ENCODE measurements at regions not wholly inside any gene's neighbourhood (a gene's known extent, or its start where the extent isn't known, plus 50 kb on each side); places are given as distances from the start of the nearest gene placed in this dataset.
"Not testable (repeated sequence)": the region's sequence is repeated elsewhere in the genome, so short reads cannot be mapped to it uniquely, and the experiment has no call there.

DNA sequence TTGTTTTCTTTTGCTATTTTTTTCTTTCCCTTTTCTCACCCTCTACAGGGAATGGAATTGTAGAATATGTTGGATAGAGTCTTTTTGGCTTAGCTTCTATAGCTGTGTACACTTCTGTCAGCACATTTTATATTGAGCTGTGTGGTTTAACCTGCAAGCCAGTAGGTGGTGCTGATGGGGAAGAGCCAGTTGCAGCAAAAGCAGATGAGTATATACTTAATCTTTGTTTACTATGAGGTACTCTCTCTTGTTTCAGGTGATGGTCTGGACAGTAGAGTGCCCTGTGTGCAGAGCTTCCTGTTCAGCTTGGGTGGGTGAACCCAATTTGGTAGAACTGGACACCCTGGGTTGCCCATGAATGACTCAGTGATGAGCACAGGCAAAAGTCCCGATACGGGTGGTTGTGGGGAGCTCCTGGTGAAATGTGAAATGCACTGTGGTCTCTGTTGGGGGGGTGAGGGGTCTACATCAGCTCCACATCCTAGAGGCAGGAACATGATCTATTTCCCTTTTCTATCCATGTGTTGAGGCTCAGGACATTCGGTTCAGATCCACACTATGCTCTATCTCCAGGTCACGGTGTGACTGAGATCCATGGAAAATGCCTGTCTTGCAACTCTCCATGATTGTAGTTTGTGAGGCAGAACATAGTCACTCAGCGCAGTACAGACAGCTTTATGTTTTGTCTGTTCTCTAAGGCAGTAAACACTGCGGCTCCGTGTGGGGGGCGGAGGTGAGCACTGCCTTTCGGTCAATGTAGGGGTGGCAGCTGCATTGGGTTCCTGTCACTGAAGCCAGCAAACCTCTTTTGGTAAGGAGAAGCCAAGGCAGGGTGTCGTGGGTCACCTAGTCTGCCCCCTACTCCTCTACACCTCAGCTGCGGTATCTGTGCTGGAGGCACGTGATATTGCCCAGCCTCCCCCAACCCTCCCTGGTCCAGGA is 353.2 kb downstream of the PRR16 start:
- FAIRE-seq, result no peak

DNA sequence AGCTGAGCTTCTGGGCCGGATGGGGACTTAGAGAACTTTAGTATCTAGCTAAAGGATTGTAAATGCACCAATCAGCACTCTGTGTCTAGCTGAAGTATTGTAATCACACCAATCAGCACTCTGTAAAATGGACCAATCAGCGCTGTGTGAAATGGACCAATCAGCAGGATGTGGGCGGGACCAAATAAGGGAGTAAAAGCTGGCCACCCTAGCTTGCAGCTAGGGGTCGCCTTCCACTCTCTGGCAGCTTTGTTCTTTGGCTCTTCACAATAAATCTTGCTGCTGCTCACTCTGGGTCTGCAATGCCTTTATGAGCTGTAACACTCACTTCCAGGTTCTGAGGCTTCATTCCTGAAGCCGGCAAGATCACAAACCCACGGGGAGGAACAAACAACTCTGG is 354.0 kb downstream of the PRR16 start:
- no peak for FAIRE-seq

DNA sequence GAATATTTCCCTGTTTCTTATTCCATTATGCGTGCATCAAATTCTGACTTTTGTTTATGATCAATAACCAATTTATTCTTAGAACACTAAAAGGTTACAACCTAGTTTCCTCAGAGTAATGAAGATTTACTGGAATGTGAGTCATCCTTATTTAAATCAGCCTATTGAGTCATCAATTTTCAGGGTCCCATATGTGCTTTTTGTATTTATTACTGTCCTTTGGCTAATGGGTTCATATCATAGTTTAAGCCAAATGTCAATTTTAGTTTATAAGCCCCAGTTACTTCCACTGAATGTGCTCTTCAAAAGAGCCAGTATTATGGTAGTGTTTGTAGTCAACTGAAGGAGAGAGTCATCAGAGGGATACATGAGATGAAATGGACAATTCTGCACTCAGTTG is 359.2 kb downstream of the PRR16 start:
- no peak for FAIRE-seq

DNA sequence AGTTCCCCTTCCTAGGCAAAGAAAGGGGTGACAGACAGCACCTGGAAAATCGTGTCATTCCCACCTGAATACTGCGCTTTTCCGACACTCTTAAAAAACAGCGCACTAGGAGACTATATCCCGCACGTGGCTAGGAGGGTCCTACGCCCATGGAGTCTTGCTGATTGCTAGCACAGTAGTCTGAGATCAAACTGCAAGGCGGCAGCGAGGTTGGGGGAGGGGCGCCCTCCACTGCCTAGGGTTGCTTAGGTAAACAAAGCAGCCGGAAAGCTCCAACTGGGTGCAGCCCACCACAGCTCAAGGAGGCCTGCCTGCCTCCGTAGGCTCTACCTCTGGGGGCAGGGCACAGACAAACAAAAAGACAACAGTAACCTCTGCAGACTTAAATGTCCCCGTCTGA is 367.5 kb downstream of the PRR16 start:
- FAIRE-seq, result not testable (repeated sequence)

DNA sequence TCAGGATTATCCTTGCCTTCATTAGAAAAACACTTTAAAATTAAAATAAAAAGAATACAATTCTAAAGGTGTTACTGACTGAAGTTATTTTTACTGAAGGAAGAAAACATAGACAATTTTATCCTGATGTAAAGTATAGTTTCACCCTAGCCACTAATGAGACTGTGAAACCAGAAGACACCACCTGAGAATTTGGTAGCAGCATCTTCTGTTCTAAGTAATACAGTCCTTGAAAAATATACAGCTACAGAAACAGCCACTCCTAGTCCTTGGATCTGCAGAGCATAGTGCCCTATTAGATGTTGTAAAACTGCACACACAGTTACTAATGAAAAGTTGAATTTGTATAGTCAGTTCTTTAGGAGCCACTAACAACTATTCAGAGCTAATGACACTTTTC is 377.7 kb downstream of the PRR16 start:
- no peak for FAIRE-seq

DNA sequence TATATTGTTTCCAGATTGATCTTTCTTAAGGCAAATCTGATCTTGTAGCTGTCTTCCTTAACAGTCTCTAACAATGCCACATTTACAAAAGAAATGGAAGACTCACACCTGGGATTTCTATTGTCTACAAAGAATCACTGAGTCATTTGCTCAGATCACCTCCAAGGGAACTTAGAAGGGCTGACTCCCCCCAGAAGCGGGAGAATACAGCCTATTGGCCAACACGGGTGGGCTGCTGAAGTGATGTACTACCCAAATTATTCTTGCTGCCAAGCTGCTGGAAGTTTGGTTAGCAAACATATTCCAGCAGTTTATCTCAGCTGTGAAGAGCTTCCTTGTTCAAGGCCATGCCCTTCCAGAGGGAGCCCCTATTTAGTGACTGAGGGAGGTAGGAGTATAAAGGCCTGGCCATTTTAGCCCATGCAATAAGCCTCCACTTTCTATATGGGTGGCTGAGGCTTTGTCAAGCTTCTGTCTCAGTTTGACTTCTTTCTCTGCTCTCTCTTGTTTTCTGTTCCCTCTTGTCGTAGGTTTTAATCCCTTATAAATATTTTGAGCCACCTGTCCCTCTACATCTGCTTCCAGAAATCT is 379.4 kb downstream of the PRR16 start:
- FAIRE-seq, result no peak

DNA sequence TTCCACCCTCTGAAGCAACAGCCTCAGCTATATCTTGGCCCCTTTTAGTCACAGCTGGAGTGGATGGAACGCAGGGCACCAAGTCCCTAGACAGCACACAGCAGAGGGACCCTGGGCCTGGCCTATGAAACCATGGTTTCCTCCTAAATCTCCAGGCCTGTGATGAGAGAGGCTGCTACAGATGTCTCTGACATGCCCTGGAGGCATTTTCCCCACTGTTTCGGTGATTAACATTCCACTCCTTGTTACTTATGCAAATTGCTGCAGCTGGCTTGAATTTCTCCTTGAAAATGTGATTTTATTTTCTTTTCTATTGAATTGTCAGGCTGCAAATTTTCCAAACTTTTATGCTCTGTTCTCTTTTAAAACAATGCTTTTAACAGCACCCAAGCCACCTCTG is 384.8 kb downstream of the PRR16 start:
- no peak for FAIRE-seq

DNA sequence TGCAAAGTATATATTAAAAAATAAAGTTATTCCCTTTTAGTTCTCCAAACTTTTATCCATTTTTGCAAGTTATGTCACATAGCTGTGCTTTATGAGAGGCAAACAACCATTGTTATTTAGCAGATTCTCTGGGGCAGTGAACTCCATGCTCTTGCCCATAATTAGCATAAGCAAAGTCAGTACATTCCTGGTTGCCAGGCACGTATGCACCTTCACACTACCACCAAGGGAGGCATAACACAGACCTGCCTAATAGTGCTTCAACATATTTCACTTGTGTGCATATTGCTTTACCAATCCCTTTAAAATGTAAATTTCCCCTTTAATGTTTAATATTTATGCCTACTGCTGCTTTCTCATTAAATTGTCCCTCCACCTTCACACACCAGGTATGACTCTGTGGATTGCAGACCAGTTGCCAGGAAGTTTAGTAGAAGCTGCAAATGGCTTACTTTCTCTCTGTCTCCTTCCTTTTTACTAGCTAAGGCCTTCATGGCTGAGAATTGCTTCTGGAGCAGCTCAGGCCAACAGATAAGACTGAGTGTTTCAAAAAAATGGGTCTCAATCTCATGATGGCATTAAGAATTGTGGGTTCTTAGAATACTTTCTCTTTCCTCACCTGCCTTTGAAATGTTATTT is 388.2 kb downstream of the PRR16 start:
- no peak for FAIRE-seq

DNA sequence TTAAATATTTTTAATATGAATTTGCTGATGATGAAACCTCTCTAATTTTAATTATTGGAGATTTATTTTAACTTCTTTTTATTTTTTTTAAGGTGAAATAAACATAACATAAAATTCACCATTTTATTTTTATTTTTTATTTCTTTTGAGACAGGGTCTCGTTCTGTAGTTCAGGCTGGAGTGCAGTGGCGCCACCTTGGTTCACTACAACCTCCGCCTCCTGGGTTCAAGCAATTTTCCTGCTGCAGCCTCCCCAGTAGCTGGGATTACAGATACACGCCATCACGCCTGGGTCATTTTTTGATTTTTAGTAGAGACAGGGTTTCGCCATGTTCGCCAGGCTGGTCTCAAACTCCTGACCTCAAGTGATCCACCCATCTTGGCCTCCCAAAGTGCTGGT is 402.9 kb downstream of the PRR16 start:
- FAIRE-seq, result no peak

DNA sequence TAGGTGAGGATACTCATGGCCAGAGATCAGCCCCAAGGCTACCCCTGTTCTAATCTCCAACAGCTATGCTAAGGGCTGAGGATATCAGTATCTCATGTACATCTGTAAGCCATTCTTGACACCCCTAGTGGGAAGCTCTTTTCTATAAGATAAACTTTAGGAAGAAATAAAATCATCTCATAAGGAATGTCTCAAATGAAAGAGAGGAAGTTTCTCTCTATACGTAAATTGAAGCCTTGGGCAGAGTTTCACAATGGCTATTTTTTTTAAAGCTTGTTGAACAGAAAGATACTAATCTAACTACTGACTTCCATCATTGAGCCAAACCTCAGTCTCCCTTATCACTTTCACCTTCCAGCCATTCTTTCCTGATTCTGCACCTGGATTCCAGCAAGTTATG is 405.7 kb downstream of the PRR16 start:
- no peak for FAIRE-seq

DNA sequence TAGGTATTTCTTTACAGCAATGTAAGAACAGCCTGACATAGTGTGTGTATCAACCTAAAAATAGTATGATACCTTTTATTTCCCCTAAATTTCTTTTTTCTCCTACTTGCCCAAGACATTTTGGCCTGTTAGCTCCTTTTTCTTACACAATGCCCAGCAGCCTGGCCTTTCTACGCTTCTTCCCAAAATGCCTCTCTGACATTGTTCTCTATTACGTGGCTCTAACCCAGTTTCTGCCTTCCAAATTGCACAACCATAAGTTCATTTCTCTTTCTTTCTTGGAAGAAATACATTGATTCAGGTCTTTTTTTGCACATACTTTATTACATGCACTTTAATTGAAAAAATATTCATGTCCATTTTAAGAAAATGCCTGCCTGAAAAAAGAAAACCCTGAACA is 408.2 kb downstream of the PRR16 start:
- FAIRE-seq, result no peak

DNA sequence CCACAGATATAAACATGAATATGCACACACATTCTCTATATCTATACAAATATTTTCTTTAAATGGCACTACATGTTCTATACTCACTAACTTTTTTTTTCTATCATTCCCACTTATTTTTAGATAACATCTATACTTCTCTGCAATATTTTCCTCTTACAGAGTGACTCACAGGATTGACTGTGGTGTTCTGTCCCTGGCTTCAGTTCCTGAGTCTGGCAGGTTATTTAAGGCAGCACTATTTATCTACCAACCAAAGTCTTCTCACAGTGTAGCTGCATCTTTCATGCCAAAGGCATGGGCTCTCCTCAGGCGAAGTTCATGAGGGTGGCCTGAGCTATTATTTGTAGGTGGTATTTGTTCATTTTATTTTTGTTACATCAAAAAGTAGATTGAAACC is 409.0 kb downstream of the PRR16 start:
- no peak for FAIRE-seq

DNA sequence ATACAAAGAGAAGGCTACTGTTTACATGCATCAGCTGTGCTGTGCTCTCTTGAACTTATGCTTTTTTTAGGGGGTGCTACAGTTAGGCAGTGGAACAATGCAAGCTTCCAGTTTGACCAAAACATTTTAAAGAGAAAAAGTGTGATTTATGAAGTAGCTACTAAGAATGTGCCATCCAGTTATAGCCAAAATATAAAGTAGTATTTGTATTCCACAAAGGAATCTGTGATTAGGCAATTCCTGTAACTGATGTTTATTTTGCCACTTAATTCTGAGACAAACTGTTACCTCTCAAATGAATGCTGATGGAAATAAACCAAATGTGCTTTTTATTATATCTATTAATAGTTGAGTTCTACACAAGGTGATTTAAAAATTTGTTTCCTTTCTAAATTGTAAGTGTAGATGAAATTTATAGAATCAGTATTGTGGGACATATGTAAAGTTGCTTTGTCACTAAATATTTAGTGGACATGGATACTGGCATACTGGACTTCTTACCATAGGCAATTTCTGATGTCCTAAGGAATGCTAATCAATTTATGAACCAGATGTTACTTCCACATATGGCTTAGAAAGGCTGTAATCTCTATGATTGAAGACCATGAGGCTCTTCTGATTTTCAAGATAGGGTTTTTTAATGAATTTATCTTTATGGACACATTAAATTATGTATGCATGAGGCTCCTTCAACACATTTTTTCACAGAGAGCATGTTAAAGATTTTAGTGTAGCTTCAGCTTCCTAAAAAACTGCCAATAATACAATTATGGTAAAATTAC is 410.2 kb downstream of the PRR16 start:
- FAIRE-seq, result no peak

DNA sequence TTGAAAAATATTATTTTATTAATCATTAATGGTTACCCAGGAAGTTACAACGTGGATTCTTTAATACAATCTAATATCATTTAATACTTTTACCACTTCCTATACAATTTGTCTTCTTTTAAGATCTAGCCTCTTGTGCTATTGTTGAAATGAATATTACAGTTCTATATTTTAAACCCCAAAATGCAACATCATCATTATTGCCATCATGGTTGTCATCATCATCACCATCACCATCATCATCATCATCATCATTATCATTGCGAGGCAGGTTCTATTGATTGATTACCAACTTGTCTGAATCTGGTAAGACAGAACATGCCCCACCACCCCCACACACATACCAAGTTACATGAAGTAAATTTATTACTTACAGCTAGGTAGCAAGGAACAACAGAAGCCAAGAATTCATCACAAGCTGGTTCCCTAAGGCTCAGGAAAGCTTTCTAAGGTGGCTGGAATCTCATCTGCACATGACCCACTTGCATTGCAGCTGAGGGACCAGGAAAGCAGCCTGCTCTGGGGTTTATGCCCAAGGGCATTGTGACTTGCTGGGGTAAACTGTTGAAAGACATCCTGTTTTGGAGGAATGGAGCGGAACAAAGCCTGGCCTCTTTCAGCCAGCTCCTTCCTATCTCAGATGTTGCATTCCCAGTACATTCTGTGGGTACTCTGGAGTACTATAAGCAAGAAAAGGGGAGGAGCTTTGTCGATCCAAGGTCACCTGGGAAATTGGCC is 418.1 kb downstream of the PRR16 start:
- FAIRE-seq, result no peak

DNA sequence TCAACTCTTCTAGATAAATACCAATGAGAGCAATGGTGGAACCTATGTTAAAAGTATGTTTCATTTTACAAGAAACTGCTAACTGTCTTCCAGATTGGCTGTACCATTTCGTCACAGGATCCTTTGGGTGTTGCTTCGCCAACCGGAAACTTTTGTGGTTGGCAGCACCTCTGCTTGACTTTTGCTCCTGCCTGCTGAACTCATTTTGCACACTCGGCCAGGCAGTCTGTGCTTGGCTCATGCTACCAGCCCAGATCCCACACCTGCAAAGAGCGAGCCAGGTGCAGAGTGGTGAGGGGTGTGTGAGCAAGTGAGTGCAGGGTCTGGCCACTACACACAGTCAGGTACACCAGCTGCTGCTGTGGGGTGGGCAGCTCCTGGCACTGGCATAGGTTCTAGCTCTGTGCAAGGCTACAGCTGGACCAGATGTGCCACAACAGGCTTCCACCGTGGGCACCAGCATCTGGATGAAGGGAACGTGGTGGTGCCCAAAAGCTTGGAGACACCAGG is 422.3 kb downstream of the PRR16 start:
- no peak for FAIRE-seq

DNA sequence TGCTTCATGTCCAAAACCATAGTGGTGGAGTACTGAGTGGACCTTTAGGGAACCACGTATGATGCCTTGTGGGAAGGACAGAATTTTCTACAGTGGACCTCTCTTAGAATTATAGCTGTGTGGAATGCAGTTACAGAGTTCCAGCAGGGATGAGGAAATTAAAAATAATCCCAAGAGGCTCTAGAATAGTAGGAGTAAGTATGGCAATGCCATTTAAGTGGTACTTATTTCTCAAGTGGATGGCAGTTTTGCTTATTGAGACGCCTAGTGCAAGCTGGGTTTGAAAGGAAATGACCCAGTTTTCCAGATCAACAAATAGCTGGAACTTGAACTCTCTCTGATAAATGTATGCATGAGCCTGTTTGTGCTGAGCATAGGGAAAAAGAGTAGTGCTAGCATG is 431.6 kb downstream of the PRR16 start:
- FAIRE-seq, result no peak

DNA sequence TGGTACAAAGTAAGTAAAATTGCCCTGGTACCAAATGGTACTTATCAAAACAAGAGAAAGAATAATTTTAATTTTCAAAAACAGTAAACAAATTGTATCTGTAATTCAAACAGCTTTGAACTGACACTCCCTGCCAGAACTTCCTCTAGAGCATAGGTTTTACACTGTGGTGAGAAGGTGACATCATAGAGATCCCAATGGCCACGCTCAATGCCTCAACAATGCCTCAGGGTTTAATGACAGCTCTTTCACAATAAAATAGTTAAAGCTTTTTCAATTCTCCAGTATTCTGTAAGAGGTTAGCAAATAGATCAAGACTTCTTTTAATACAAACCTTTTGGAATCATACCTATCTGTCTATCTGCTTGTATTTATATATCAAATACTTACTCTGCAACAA is 437.1 kb downstream of the PRR16 start:
- FAIRE-seq, result no peak

DNA sequence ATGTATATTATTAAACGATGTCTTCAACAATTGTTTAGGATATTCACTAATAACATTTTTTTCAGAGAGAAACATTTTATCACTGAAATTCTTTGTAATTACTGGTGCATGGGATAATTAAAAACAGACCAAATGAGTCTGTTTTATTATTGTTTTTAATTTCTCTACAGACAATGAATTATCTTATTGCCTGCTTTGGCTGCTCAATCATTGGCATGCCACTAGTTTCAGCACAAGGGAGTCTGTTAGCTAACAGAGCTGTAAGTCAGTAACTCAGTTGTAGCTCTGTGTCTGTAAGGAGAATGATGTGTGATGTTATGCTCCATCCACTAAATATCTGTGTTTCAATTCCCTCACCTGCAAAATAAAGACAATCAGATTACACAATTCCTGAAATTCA is 443.9 kb downstream of the PRR16 start:
- FAIRE-seq, result peak; percentile 35

DNA sequence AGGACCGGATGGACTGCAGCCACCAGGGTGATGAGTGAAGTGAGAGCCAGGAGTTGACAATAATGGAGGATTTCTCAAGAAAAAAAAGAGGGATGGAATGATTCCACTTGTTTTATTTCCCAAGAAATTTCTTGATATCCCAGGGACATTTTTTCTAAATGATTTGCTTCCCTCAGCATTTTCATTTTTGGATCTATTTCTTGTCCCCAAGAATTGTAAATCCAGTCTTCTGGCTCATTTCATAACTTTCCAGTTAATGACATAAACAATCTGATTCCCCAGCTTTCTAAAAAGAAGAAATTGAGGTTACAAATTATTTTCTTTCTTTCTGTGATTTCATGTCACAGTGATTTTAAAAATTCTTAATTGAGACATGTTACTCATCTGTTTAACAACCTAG is 446.5 kb downstream of the PRR16 start:
- no peak for FAIRE-seq

DNA sequence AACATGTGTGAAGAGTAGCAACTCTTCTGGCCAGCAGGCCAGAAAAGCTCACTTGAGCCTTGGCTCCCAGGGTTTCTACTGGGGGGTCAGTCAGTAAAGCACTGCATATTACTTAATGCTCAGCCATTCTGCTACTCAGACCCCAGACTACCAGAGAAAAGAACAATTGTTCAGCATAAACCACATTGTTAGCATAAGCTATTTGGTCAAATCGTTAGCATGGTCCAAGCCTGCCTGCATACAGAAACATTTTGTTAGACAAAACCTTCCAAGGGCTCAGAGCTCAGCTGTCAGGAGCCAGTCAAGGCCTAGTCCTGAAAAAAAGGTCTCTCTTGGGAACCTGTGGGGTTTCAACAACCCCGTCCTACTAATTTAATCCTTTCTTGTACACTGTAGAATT is 449.3 kb downstream of the PRR16 start:
- no peak for FAIRE-seq

DNA sequence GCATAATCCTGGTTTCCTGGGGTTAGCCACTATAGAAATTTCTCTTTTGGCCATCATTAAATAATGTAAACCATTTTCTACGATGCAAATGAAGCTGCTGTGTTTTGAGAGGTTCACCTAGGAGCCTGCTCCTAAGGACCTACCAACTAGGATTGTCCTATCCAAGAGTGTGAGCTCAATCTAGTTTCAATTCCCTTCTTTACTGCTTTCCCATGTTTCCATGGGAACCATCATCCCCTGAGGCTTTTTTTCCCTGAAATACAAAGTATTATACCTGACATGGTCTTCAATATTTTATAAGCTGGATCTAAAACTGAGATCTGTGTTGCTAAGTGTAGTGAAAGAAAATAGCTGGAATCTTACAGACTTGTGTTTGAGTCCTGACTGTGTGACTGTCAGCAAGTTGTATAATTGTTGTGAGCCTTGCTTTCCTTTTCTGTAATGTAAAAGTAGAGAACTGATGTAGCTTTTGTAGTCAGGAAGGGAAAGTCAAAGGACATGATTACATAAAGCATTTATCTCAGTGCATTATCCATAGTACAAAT is 453.2 kb downstream of the PRR16 start:
- FAIRE-seq, result no peak

DNA sequence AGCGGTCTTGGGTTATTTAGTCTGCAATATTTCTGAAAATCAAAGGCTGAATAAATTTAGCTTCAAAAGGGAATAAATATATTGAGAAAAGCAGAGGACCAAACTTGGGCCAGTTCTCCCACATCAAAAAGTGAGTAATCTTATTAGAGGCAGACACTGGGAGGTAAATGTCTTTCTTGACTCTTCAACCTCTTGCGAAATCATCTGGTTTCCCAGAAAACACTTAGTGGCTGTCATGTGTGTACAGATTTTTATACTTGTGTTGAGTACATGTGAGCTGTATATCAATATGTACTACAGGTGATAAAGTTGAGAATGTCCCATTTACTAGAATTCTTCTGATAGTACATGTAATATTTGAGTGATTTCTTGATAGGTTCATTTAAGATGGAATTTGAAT is 454.9 kb downstream of the PRR16 start:
- FAIRE-seq, result no peak
